Liver (tissue), 8 donors: ENCODE measurements at regions not wholly inside any gene's neighbourhood (a gene's known extent, or its start where the extent isn't known, plus 50 kb on each side); places are given as distances from the start of the nearest gene placed in this dataset.
"Not testable (repeated sequence)": the region's sequence is repeated elsewhere in the genome, so short reads cannot be mapped to it uniquely, and the experiment has no call there.

ENCODE experiments used
- DNase-seq: peaks from one replicate; pipeline ENCODE4 v3.0.0-alpha.2; 2017; ENCODE audit warnings: low spot score
- H3K27ac ChIP-seq, 2 donors: one replicate each; pipeline ENCODE4 v1.7.0; 2013; ENCODE audit warnings: inconsistent platforms in 2 of 2, low read length in 2 of 2, control low read depth in 1 of 2, low read depth in 1 of 2, mild to moderate bottlenecking in 1 of 2
- H3K27me3 ChIP-seq, 4 donors: one replicate each; pipeline versions ENCODE4 v1.6.1 to v1.7.0; 2013; ENCODE audit warnings: low read length in 3 of 4, inconsistent platforms in 1 of 4, mild to moderate bottlenecking in 1 of 4, moderate library complexity in 1 of 4; ENCODE audit not compliant: control insufficient read depth in 4 of 4, insufficient read depth in 4 of 4
- H3K36me3 ChIP-seq, 4 donors: one replicate each; pipeline versions ENCODE4 v1.6.1 to v1.7.0; 2013; ENCODE audit warnings: low read length in 3 of 4, mild to moderate bottlenecking in 3 of 4, low read depth in 1 of 4, moderate library complexity in 1 of 4; ENCODE audit not compliant: control insufficient read depth in 4 of 4, insufficient read depth in 3 of 4
- H3K4me1 ChIP-seq, 4 donors: one replicate each; pipeline versions ENCODE4 v1.6.1 to v1.7.0; 2013; ENCODE audit warnings: low read length in 3 of 4, mild to moderate bottlenecking in 3 of 4, moderate library complexity in 1 of 4; ENCODE audit not compliant: control insufficient read depth in 4 of 4, insufficient read depth in 4 of 4
- H3K4me3 ChIP-seq, 3 donors: one replicate each; pipeline versions ENCODE4 v1.6.1 to v1.7.0; 2013; ENCODE audit warnings: low read length in 3 of 3, control low read depth in 1 of 3, low read depth in 1 of 3, mild to moderate bottlenecking in 1 of 3
- H3K9ac ChIP-seq, 2 donors: one replicate each; pipeline ENCODE4 v1.7.0; 2013; ENCODE audit warnings: low read length in 2 of 2, mild to moderate bottlenecking in 2 of 2, moderate library complexity in 2 of 2, control low read depth in 1 of 2, low read depth in 1 of 2
- H3K9me3 ChIP-seq, 4 donors: one replicate each; pipeline versions ENCODE4 v1.6.1 to v1.7.0; 2013; ENCODE audit warnings: low read length in 3 of 4; ENCODE audit not compliant: control insufficient read depth in 4 of 4
- EGR1 ChIP-seq, 2 donors: IDR thresholded peaks; 2 replicates each; pipeline ENCODE4 v1.6.1; 2016 to 2018; ENCODE audit warnings: antibody characterized with exemption in 2 of 2, low read depth in 2 of 2
- FOXA1 ChIP-seq: IDR thresholded peaks from 2 replicates; pipeline ENCODE4 v1.6.1; 2016; ENCODE audit warnings: antibody characterized with exemption
- FOXA2 ChIP-seq: IDR thresholded peaks from 2 replicates; pipeline ENCODE4 v1.6.1; 2016; ENCODE audit warnings: antibody characterized with exemption
- GABPA ChIP-seq, 2 donors: IDR thresholded peaks in 1 of 2; conservative IDR thresholded peaks in 1 of 2; 2 replicates each; pipeline ENCODE4 v1.6.1; 2016; ENCODE audit warnings: antibody characterized with exemption in 2 of 2, mild to moderate bottlenecking in 1 of 2, moderate library complexity in 1 of 2
- HNF4A ChIP-seq, 2 donors: conservative IDR thresholded peaks; 2 replicates each; pipeline ENCODE4 v1.6.1; 2016; ENCODE audit warnings: antibody characterized with exemption in 2 of 2, mild to moderate bottlenecking in 2 of 2
- HNF4G ChIP-seq: IDR thresholded peaks from 2 replicates; pipeline ENCODE4 v1.6.1; 2016; ENCODE audit warnings: antibody characterized with exemption
- JUND ChIP-seq, 2 donors: IDR thresholded peaks; 2 replicates each; pipeline ENCODE4 v1.6.1; 2016; ENCODE audit warnings: antibody characterized with exemption in 2 of 2
- NR2F2 ChIP-seq: IDR thresholded peaks from 2 replicates; pipeline ENCODE4 v1.6.1; 2016; ENCODE audit warnings: antibody characterized with exemption
- RAD21 ChIP-seq, 2 donors: IDR thresholded peaks; 2 replicates each; pipeline ENCODE4 v1.6.1; 2016; ENCODE audit warnings: antibody characterized with exemption in 2 of 2, mild to moderate bottlenecking in 2 of 2
- RXRA ChIP-seq, 2 donors: IDR thresholded peaks; 2 replicates each; pipeline ENCODE4 v1.6.1; 2017 to 2018; ENCODE audit warnings: antibody characterized with exemption in 2 of 2, mild to moderate bottlenecking in 1 of 2
- SP1 ChIP-seq: IDR thresholded peaks from 2 replicates; pipeline ENCODE4 v1.6.1; 2018; ENCODE audit warnings: antibody characterized with exemption, mild to moderate bottlenecking
- TAF1 ChIP-seq: conservative IDR thresholded peaks from 2 replicates; pipeline ENCODE4 v1.6.1; 2016; ENCODE audit warnings: antibody characterized with exemption, mild to moderate bottlenecking
- YY1 ChIP-seq: IDR thresholded peaks from 2 replicates; pipeline ENCODE4 v1.6.1; 2016; ENCODE audit warnings: antibody characterized with exemption, mild to moderate bottlenecking
- WGBS: extraction: QIAGEN DNeasy Blood & Tissue Kit; methylation state at CpG from one replicate; pipeline ENCODE4 v1.1.7; 2013; 5-methylcytosine and 5-hydroxymethylcytosine counted together
- TF ChIP-seq, protein P1 (sequence below): IDR thresholded peaks from 2 replicates; pipeline ENCODE4 v1.6.1; 2016; ENCODE audit warnings: antibody characterized with exemption
- TF ChIP-seq, protein P2 (sequence below): IDR thresholded peaks from 2 replicates; pipeline ENCODE4 v1.6.1; 2016; ENCODE audit warnings: antibody characterized with exemption, mild to moderate bottlenecking
- TF ChIP-seq, protein P3 (sequence below): IDR thresholded peaks from 2 replicates; pipeline ENCODE4 v1.6.1; 2016; ENCODE audit warnings: antibody characterized with exemption
- TF ChIP-seq, protein P4 (sequence below): IDR thresholded peaks from 2 replicates; pipeline ENCODE4 v1.6.1; 2016; ENCODE audit warnings: antibody characterized with exemption
- TF ChIP-seq, protein P5 (sequence below): fragments of 150-350 bp; IDR thresholded peaks from 2 replicates; pipeline ENCODE4 v1.5.1; 2017; ENCODE audit warnings: improper control_type of control experiment, low read depth, low read length; ENCODE audit not compliant: missing input control
- donor health status: healthy.
- donor health status: healthy.
- donor health status: healthy.
- donor health status: healthy.
- donor health status: healthy.

DNA sequence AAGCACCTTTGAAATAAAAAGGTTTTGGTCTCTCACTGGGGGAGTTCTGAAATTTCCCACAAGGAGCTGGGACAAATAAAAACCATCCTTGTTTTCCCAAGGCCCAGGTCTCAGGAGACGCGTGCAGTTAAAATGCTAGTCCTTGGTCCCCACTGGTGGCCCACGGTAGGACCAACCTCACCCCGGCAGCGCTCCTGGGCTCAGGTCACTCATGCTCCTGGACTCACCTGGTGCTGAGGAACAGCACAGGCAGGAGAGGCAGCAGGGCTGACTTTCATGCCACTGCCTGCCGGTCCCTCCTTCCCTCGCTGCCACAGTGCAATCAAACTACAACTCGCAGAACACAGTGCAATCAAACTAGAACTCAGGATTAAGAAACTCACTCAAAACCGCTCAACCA is 356.8 kb upstream of the CCDC179 start:
- Histone ChIP-seq H3K9me3 (peaks cover 0 to 3% (median under 1%) of the 10 kb centered on the region in 4 donors), H3K36me3 (no peaks in the 10 kb centered on the region), H3K4me1 (no peaks in the 10 kb centered on the region), H3K4me3 (no peak overlapping the region), H3K27ac (no peak overlapping the region), H3K9ac (no peak overlapping the region), H3K27me3 (no peaks in the 10 kb centered on the region)
- no peak for DNase-seq
- 82% methylated on average over 9 of the region's 9 CpGs for WGBS
- TF ChIP-seq GABPA (IDR thresholded peaks at IDR 0.05 in 1 of 2, conservative IDR thresholded peaks at IDR 0.05 in 1 of 2) (no peak), NR2F2 (no peak), TAF1 (no peak), FOXA1 (no peak), YY1 (no peak), RXRA (IDR thresholded peaks at IDR 0.05) (no peak), JUND (IDR thresholded peaks at IDR 0.05) (no peak), FOXA2 (no peak), EGR1 (IDR thresholded peaks at IDR 0.05; ENCODE audit: low read depth in 2 of 2) (no peak), HNF4A (conservative IDR thresholded peaks at IDR 0.05) (no peak), SP1 (no peak), RAD21 (IDR thresholded peaks at IDR 0.05) (no peak), HNF4G (no peak)
- TF ChIP-seq, protein P1, sequence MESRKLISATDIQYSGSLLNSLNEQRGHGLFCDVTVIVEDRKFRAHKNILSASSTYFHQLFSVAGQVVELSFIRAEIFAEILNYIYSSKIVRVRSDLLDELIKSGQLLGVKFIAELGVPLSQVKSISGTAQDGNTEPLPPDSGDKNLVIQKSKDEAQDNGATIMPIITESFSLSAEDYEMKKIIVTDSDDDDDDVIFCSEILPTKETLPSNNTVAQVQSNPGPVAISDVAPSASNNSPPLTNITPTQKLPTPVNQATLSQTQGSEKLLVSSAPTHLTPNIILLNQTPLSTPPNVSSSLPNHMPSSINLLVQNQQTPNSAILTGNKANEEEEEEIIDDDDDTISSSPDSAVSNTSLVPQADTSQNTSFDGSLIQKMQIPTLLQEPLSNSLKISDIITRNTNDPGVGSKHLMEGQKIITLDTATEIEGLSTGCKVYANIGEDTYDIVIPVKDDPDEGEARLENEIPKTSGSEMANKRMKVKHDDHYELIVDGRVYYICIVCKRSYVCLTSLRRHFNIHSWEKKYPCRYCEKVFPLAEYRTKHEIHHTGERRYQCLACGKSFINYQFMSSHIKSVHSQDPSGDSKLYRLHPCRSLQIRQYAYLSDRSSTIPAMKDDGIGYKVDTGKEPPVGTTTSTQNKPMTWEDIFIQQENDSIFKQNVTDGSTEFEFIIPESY: no peak
- TF ChIP-seq, protein P2, sequence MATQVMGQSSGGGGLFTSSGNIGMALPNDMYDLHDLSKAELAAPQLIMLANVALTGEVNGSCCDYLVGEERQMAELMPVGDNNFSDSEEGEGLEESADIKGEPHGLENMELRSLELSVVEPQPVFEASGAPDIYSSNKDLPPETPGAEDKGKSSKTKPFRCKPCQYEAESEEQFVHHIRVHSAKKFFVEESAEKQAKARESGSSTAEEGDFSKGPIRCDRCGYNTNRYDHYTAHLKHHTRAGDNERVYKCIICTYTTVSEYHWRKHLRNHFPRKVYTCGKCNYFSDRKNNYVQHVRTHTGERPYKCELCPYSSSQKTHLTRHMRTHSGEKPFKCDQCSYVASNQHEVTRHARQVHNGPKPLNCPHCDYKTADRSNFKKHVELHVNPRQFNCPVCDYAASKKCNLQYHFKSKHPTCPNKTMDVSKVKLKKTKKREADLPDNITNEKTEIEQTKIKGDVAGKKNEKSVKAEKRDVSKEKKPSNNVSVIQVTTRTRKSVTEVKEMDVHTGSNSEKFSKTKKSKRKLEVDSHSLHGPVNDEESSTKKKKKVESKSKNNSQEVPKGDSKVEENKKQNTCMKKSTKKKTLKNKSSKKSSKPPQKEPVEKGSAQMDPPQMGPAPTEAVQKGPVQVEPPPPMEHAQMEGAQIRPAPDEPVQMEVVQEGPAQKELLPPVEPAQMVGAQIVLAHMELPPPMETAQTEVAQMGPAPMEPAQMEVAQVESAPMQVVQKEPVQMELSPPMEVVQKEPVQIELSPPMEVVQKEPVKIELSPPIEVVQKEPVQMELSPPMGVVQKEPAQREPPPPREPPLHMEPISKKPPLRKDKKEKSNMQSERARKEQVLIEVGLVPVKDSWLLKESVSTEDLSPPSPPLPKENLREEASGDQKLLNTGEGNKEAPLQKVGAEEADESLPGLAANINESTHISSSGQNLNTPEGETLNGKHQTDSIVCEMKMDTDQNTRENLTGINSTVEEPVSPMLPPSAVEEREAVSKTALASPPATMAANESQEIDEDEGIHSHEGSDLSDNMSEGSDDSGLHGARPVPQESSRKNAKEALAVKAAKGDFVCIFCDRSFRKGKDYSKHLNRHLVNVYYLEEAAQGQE: no peak
- TF ChIP-seq, protein P3, sequence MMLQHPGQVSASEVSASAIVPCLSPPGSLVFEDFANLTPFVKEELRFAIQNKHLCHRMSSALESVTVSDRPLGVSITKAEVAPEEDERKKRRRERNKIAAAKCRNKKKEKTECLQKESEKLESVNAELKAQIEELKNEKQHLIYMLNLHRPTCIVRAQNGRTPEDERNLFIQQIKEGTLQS: no peak
- TF ChIP-seq, protein P4, sequence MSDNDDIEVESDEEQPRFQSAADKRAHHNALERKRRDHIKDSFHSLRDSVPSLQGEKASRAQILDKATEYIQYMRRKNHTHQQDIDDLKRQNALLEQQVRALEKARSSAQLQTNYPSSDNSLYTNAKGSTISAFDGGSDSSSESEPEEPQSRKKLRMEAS: no peak
- TF ChIP-seq, protein P5, sequence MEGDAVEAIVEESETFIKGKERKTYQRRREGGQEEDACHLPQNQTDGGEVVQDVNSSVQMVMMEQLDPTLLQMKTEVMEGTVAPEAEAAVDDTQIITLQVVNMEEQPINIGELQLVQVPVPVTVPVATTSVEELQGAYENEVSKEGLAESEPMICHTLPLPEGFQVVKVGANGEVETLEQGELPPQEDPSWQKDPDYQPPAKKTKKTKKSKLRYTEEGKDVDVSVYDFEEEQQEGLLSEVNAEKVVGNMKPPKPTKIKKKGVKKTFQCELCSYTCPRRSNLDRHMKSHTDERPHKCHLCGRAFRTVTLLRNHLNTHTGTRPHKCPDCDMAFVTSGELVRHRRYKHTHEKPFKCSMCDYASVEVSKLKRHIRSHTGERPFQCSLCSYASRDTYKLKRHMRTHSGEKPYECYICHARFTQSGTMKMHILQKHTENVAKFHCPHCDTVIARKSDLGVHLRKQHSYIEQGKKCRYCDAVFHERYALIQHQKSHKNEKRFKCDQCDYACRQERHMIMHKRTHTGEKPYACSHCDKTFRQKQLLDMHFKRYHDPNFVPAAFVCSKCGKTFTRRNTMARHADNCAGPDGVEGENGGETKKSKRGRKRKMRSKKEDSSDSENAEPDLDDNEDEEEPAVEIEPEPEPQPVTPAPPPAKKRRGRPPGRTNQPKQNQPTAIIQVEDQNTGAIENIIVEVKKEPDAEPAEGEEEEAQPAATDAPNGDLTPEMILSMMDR: no peak

DNA sequence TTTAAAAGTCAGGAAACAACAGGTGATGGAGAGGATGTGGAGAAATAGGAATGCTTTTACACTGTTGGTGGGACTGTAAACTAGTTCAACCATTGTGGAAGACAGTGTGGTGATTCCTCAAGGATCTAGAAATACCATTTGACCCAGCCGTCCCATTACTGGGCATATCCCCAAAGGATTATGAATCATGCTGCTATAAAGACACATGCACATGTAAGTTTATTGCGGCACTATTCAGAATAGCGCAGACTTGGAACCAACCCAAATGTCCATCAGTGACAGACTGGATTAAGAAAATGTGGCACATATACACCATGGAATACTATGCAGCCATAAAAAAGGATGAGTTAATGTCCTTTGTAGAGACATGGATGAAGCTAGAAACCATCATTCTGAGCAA is 359.8 kb upstream of the CCDC179 start:
- H3K4me1 ChIP-seq, H3K9ac ChIP-seq, DNase-seq, H3K9me3 ChIP-seq, H3K36me3 ChIP-seq, H3K4me3 ChIP-seq, H3K27ac ChIP-seq, H3K27me3 ChIP-seq: not testable (repeated sequence)
- WGBS: 79% methylated on average over 3 of the region's 3 CpGs
